Choroid plexus epithelial cell (primary cell): ENCODE measurements at regions not wholly inside any gene's neighbourhood (a gene's known extent, or its start where the extent isn't known, plus 50 kb on each side); places are given as distances from the start of the nearest gene placed in this dataset.
A peak's percentile ranks its signal among the peaks of the same experiment; 100 is the strongest.

ENCODE experiments used
- DNase-seq: peaks from one replicate; pipeline ENCODE4 v3.0.0-alpha.2; 2010; ENCODE audit warnings: low read depth
- H3K4me3 ChIP-seq: 2 replicates; pipeline ENCODE4 v1.5.1; 2011; ENCODE audit warnings: low read depth, mild to moderate bottlenecking, control low read depth, low read length, moderate library complexity
- TF ChIP-seq, protein P1 (sequence below): conservative IDR thresholded peaks from 2 replicates; pipeline ENCODE4 v1.5.1; 2011; ENCODE audit warnings: low read depth, mild to moderate bottlenecking, control low read depth, inconsistent platforms, low read length, moderate library complexity

DNA sequence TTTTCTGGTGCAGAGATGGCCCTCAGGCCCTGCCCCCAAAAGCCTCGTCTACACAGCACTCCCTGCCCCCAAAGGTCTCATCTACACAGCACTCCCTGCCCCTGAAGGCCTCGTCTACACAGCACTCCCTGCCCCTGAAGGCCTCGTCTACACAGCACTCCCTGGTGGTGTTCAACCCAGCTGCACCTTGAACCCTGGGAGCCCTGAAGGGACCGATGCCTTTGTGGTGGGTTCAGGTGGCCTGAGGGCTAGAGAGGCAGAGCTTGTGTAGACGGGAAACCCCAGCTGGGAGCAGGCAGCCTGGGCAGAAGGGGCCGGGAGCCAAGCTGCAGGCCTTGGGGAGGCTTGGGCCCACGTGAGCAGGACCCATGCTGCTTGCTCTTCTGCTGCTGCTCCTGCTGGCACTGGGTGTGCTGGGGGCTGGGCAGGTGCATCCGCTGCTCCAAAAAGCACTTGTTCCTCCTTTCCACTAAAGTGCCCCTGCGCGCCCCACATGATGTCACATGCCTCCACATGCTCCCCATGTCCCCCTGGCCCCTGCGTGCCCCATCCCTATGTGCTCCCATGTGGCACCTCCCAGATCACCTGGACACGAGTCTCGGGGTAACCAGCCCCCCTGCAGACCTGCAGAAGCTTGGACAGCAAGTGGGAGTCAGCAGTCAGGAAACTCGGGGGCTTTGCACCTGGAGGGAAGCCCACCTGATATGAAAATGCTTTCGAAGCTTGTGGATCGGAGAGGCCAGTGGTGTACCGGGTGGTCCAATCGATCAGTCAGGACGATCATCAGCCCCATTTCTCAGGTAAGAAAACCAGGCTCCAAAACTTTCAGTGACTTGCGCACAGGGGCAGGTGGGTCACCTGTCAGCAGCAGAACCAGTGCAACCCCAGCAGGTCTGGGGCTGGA lies 94.9 kb upstream of the CTDP1 start:
- no peak overlapping the region for H3K4me3 ChIP-seq
- peak; percentile 18 for DNase-seq
- TF ChIP-seq, protein P1, sequence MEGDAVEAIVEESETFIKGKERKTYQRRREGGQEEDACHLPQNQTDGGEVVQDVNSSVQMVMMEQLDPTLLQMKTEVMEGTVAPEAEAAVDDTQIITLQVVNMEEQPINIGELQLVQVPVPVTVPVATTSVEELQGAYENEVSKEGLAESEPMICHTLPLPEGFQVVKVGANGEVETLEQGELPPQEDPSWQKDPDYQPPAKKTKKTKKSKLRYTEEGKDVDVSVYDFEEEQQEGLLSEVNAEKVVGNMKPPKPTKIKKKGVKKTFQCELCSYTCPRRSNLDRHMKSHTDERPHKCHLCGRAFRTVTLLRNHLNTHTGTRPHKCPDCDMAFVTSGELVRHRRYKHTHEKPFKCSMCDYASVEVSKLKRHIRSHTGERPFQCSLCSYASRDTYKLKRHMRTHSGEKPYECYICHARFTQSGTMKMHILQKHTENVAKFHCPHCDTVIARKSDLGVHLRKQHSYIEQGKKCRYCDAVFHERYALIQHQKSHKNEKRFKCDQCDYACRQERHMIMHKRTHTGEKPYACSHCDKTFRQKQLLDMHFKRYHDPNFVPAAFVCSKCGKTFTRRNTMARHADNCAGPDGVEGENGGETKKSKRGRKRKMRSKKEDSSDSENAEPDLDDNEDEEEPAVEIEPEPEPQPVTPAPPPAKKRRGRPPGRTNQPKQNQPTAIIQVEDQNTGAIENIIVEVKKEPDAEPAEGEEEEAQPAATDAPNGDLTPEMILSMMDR = no peak

GRCh38 chr18:79585395-79586370 lies 93.9 kb upstream of the CTDP1 start:
- H3K4me3 ChIP-seq = no peak overlapping the region
- TF ChIP-seq, protein P1 = peak; percentile 10
- DNase-seq = no peak

DNA sequence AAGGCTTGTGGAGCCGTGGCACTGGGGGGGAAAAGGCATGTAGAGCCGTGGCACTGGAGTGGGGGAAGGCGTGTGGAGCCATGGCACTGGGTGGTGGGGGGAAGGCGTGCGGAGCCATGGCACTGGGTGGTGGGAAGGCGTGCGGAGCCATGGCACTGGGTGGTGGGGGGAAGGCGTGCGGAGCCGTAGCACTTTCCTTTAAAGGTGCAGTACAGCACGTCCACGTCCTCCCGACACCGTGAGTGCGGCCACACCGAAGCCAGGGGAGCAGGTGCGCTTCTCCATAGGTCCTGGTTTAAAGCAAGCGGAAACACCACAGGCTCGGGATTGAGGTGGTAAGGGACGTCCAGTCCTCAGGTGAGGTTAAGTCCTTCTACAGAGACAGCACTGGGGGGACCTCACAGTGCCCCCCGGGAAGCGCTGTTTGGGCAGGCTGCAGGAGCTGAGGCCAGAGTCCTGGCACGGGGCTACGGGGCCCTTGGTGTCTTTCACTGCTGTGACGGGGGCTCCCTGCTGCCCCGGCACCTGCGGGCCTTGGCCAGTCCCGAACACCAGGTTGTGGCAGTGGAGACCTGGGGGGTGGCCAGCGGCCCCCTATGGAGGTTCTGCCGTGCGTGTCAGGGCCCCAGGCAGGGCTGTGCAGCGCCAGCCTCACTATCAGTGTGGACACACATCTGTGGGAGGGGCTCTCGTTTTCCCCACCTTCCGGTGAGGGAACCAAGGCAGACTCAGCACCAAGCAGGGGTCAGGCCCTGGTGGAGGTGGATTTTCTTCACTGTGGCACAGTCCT lies 93.0 kb upstream of the CTDP1 start:
- DNase-seq = no peak
- TF ChIP-seq, protein P1 = no peak
- no peak overlapping the region for H3K4me3 ChIP-seq

GRCh38 chr18:79587226-79587741 lies 92.3 kb upstream of the CTDP1 start:
- no peak for DNase-seq
- TF ChIP-seq, protein P1 = no peak
- H3K4me3 ChIP-seq = no peak overlapping the region

- DNase-seq = no peak
These were observed 91.6 kb upstream of the CTDP1 start for GRCh38 chr18:79587779-79588635.

More at GRCh38 chr18:79587779-79588635, 91.6 kb upstream of the CTDP1 start:
- no peak overlapping the region for H3K4me3 ChIP-seq
- TF ChIP-seq, protein P1 = no peak
